HK-2 (cell line): ENCODE measurements at regions not wholly inside any gene's neighbourhood (a gene's known extent, or its start where the extent isn't known, plus 50 kb on each side); places are given as distances from the start of the nearest gene placed in this dataset.
A peak's percentile ranks its signal among the peaks of the same experiment; 100 is the strongest.
"Not testable (repeated sequence)": the region's sequence is repeated elsewhere in the genome, so short reads cannot be mapped to it uniquely, and the experiment has no call there.

Experiments
- DNase-seq: peaks from one replicate; pipeline ENCODE4 v3.0.0-alpha.2; 2018; ENCODE audit not compliant: unreplicated experiment

GRCh38 chr2:223285370-223286265 lies 233.6 kb downstream of the KCNE4 start:
- DNase-seq, result no peak

GRCh38 chr2:223294756-223295155 lies 242.8 kb downstream of the KCNE4 start:
- DNase-seq, result no peak

- no peak for DNase-seq
Observed at GRCh38 chr2:223297788-223298187, 245.8 kb downstream of the KCNE4 start.

- DNase-seq, result not testable (repeated sequence)
Observed at GRCh38 chr2:223298329-223298728, 246.3 kb downstream of the KCNE4 start.

GRCh38 chr2:223300326-223300725 lies 248.3 kb downstream of the KCNE4 start:
- no peak for DNase-seq

GRCh38 chr2:223306371-223306770 lies 254.4 kb downstream of the KCNE4 start:
- peak; percentile 7 for DNase-seq

GRCh38 chr2:223311889-223312680 lies 260.1 kb downstream of the KCNE4 start:
- DNase-seq, result no peak

- no peak for DNase-seq
Observed at GRCh38 chr2:223313101-223313500, 261.1 kb downstream of the KCNE4 start.

- DNase-seq, result no peak
Observed at GRCh38 chr2:223314811-223315210, 262.8 kb downstream of the KCNE4 start.

- no peak for DNase-seq
Observed at GRCh38 chr2:223315813-223316212, 263.8 kb downstream of the KCNE4 start.

- no peak for DNase-seq
Observed at GRCh38 chr2:223316342-223316741, 264.4 kb downstream of the KCNE4 start.

- DNase-seq, result no peak
Observed at GRCh38 chr2:223319601-223320000, 267.6 kb downstream of the KCNE4 start.

- DNase-seq, result no peak
Observed at GRCh38 chr2:223324402-223324801, 272.4 kb downstream of the KCNE4 start.

- DNase-seq, result no peak
Observed at GRCh38 chr2:223328578-223328977, 273.6 kb downstream of the SCG2 start.

- DNase-seq, result not testable (repeated sequence)
Observed at GRCh38 chr2:223330747-223331146, 271.4 kb downstream of the SCG2 start.

- no peak for DNase-seq
Observed at GRCh38 chr2:223338016-223338415, 264.1 kb downstream of the SCG2 start.

- no peak for DNase-seq
Observed at GRCh38 chr2:223357076-223357475, 245.1 kb downstream of the SCG2 start.

GRCh38 chr2:223363085-223363484 lies 239.1 kb downstream of the SCG2 start:
- no peak for DNase-seq

- no peak for DNase-seq
Observed at GRCh38 chr2:223365158-223365679, 236.9 kb downstream of the SCG2 start.

- DNase-seq, result no peak
Observed at GRCh38 chr2:223366566-223366965, 235.6 kb downstream of the SCG2 start.

GRCh38 chr2:223368481-223368880 lies 233.7 kb downstream of the SCG2 start:
- DNase-seq, result no peak

GRCh38 chr2:223369889-223370288 lies 232.3 kb downstream of the SCG2 start:
- no peak for DNase-seq

GRCh38 chr2:223383315-223383714 lies 218.8 kb downstream of the SCG2 start:
- DNase-seq, result no peak
